Astrocyte of the spinal cord (primary cell): ENCODE measurements at regions not wholly inside any gene's neighbourhood (a gene's known extent, or its start where the extent isn't known, plus 50 kb on each side); places are given as distances from the start of the nearest gene placed in this dataset.

ENCODE experiments used
- DNase-seq: peaks from one replicate; pipeline ENCODE4 v3.0.0; 2011; ENCODE audit warnings: low read depth, low spot score
- H3K4me3 ChIP-seq: 2 replicates; pipeline ENCODE4 v1.5.1; 2011; ENCODE audit warnings: low read depth, mild to moderate bottlenecking, low read length, moderate library complexity
- CTCF ChIP-seq: IDR thresholded peaks from 2 replicates; pipeline ENCODE4 v1.5.1; 2012; ENCODE audit warnings: low read depth, mild to moderate bottlenecking, low read length, inconsistent platforms
- in situ Hi-C: cut with HindIII; loops from 2 replicates; pipeline ENCODE4 v1.10.0; 2017; ENCODE audit warnings: low sequenced_read_pairs

GRCh38 chr9:81508476-81508875 is 180.9 kb downstream of the TLE1 start:
- no peak for DNase-seq
- in situ Hi-C loops, result no loop called here
- no peak overlapping the region for H3K4me3 ChIP-seq
- TF ChIP-seq CTCF, result no peak

GRCh38 chr9:81506941-81507864 is 182.1 kb downstream of the TLE1 start:
- TF ChIP-seq CTCF, result no peak
- in situ Hi-C loops, result no loop called here
- no peak for DNase-seq
- no peak overlapping the region for H3K4me3 ChIP-seq

GRCh38 chr9:81499594-81499993 is 189.8 kb downstream of the TLE1 start:
- H3K4me3 ChIP-seq, result no peak overlapping the region
- no peak for DNase-seq
- in situ Hi-C loops, result no loop called here
- TF ChIP-seq CTCF, result no peak

- peak; percentile 79 for DNase-seq
- in situ Hi-C loops, result no loop called here
- no peak for TF ChIP-seq CTCF
- H3K4me3 ChIP-seq, result no peak overlapping the region
Observed at GRCh38 chr9:81499021-81499454, 190.3 kb downstream of the TLE1 start.

- TF ChIP-seq CTCF, result no peak
- DNase-seq, result no peak
- H3K4me3 ChIP-seq, result no peak overlapping the region
- in situ Hi-C loops, result no loop called here
Observed at GRCh38 chr9:81498576-81498975, 190.8 kb downstream of the TLE1 start.

- in situ Hi-C loops, result no loop called here
- no peak for TF ChIP-seq CTCF
- DNase-seq, result no peak
Observed at GRCh38 chr9:81497091-81497490, 192.3 kb downstream of the TLE1 start.

More at GRCh38 chr9:81497091-81497490, 192.3 kb downstream of the TLE1 start:
- no peak overlapping the region for H3K4me3 ChIP-seq
